Loucy (cell line): ENCODE measurements at regions not wholly inside any gene's neighbourhood (a gene's known extent, or its start where the extent isn't known, plus 50 kb on each side); places are given as distances from the start of the nearest gene placed in this dataset.
"Not testable (repeated sequence)": the region's sequence is repeated elsewhere in the genome, so short reads cannot be mapped to it uniquely, and the experiment has no call there.

ENCODE experiments used
- H2AFZ ChIP-seq: fragments of 200-600 bp; sonication (generic); 2 replicates; pipeline ENCODE4 v1.6.0; 2016; ENCODE audit warnings: antibody characterized with exemption, mild to moderate bottlenecking, low read length, moderate library complexity
- H3F3A ChIP-seq: fragments of 200-600 bp; 2 replicates; pipeline ENCODE4 v1.6.0; 2016; ENCODE audit warnings: antibody characterized with exemption, low read depth, mild to moderate bottlenecking
- H3K27me3 ChIP-seq: fragments of 200-600 bp; sonication (generic); 2 replicates; pipeline ENCODE4 v1.6.1; 2014; ENCODE audit warnings: low read length, mild to moderate bottlenecking; ENCODE audit not compliant: insufficient read depth, poor library complexity, severe bottlenecking
- H3K36me3 ChIP-seq: fragments of 200-600 bp; sonication (generic); 2 replicates; pipeline ENCODE4 v1.6.1; 2016; ENCODE audit warnings: low read length; ENCODE audit not compliant: insufficient read depth
- H3K4me1 ChIP-seq: fragments of 200-600 bp; sonication (generic); 2 replicates; pipeline ENCODE4 v1.5.1; 2014; ENCODE audit warnings: low read length, mild to moderate bottlenecking; ENCODE audit not compliant: insufficient read depth, poor library complexity, severe bottlenecking
- H3K4me2 ChIP-seq: fragments of 200-600 bp; sonication (generic); 2 replicates; pipeline ENCODE4 v1.6.0; 2014; ENCODE audit warnings: antibody characterized with exemption, low read length, low read depth, mild to moderate bottlenecking; ENCODE audit not compliant: poor library complexity, severe bottlenecking
- H3K4me3 ChIP-seq: fragments of 200-600 bp; sonication (generic); 2 replicates; pipeline ENCODE4 v1.5.1; 2014; ENCODE audit warnings: low read length, mild to moderate bottlenecking, mixed read lengths; ENCODE audit not compliant: poor library complexity, severe bottlenecking
- H3K79me2 ChIP-seq: fragments of 200-600 bp; sonication (generic); 2 replicates; pipeline ENCODE4 v1.6.1; 2014; ENCODE audit warnings: low read length; ENCODE audit not compliant: insufficient read depth
- H3K9ac ChIP-seq: fragments of 200-600 bp; sonication (generic); 2 replicates; pipeline ENCODE4 v1.6.0; 2014; ENCODE audit warnings: mild to moderate bottlenecking, low read depth, low read length, moderate library complexity; ENCODE audit not compliant: poor library complexity, severe bottlenecking
- H3K9me2 ChIP-seq: fragments of 200-600 bp; sonication (generic); replicated peaks from 2 replicates; pipeline ENCODE4 v1.6.1; 2016; ENCODE audit warnings: low read depth, low read length, mixed read lengths
- H3K9me3 ChIP-seq: fragments of 200-600 bp; sonication (generic); 2 replicates; pipeline ENCODE4 v1.6.1; 2014; ENCODE audit warnings: mild to moderate bottlenecking, antibody characterized with exemption, low read length, low read depth; ENCODE audit not compliant: insufficient read depth
- H4K20me1 ChIP-seq: fragments of 200-600 bp; sonication (generic); 2 replicates; pipeline ENCODE4 v1.6.0; 2014; ENCODE audit warnings: antibody characterized with exemption, low read length, mild to moderate bottlenecking; ENCODE audit not compliant: insufficient read depth, poor library complexity, severe bottlenecking
- CTCF ChIP-seq: fragments of 200-600 bp; sonication (generic); conservative IDR thresholded peaks from 2 replicates; pipeline ENCODE4 v1.5.1; 2014; ENCODE audit warnings: mild to moderate bottlenecking, antibody characterized with exemption, low read length
- EZH2phosphoT487 ChIP-seq: fragments of 200-600 bp; IDR thresholded peaks from 2 replicates; pipeline ENCODE4 v1.6.1; 2018; ENCODE audit warnings: antibody characterized with exemption, mild to moderate bottlenecking, moderate library complexity, borderline replicate concordance

GRCh38 chr5:77859306-77859705 lies 83.2 kb upstream of the TBCA start:
- no peak overlapping the region for H3K4me3 ChIP-seq
- no peak overlapping the region for H2AFZ ChIP-seq
- H3F3A ChIP-seq = no peaks in the 10 kb centered on the region
- no peaks in the 10 kb centered on the region for H4K20me1 ChIP-seq
- no peaks in the 10 kb centered on the region for H3K79me2 ChIP-seq
- H3K4me1 ChIP-seq = no peaks in the 10 kb centered on the region
- no peak for TF ChIP-seq CTCF
- no peaks in the 10 kb centered on the region for H3K27me3 ChIP-seq
- H3K36me3 ChIP-seq = no peaks in the 10 kb centered on the region
- no peak overlapping the region for H3K4me2 ChIP-seq
- H3K9ac ChIP-seq = no peak overlapping the region
- no peaks in the 10 kb centered on the region for H3K9me2 ChIP-seq
- H3K9me3 ChIP-seq = no peaks in the 10 kb centered on the region

GRCh38 chr5:77858678-77859077 lies 82.5 kb upstream of the TBCA start:
- not testable (repeated sequence) for H3K9ac ChIP-seq, H3K4me3 ChIP-seq, H2AFZ ChIP-seq, H3K4me2 ChIP-seq, H3K27me3 ChIP-seq, H3K79me2 ChIP-seq, H4K20me1 ChIP-seq, H3F3A ChIP-seq, H3K9me2 ChIP-seq, H3K4me1 ChIP-seq, H3K9me3 ChIP-seq, H3K36me3 ChIP-seq

- Histone ChIP-seq H2AFZ (no peak overlapping the region), H3K27me3 (no peaks in the 10 kb centered on the region), H3K4me2 (no peak overlapping the region), H3K79me2 (no peaks in the 10 kb centered on the region), H3K9me2 (no peaks in the 10 kb centered on the region), H3K9ac (no peak overlapping the region), H3K4me3 (no peak overlapping the region), H3K4me1 (peaks cover 14% of the 10 kb centered on the region), H3K9me3 (no peaks in the 10 kb centered on the region), H4K20me1 (no peaks in the 10 kb centered on the region), H3K36me3 (no peaks in the 10 kb centered on the region), H3F3A (no peaks in the 10 kb centered on the region)
- TF ChIP-seq CTCF = no peak
- TF ChIP-seq EZH2phosphoT487 = no peak
Observed at GRCh38 chr5:77855369-77855768, 79.2 kb upstream of the TBCA start.

- Histone ChIP-seq H3K4me2 (peak overlapping the region; percentile 45), H3K9me2 (no peaks in the 10 kb centered on the region), H3K4me1 (peaks cover 14% of the 10 kb centered on the region), H3K9ac (no peak overlapping the region), H3K4me3 (peak overlapping the region; percentile 24), H2AFZ (no peak overlapping the region), H3K79me2 (no peaks in the 10 kb centered on the region), H3F3A (no peaks in the 10 kb centered on the region), H3K36me3 (no peaks in the 10 kb centered on the region), H4K20me1 (no peaks in the 10 kb centered on the region), H3K9me3 (no peaks in the 10 kb centered on the region), H3K27me3 (no peaks in the 10 kb centered on the region)
- TF ChIP-seq EZH2phosphoT487 (no peak), CTCF (no peak)
Observed at GRCh38 chr5:77853353-77853907, 77.3 kb upstream of the TBCA start.
